ENCODE measurements at regions not wholly inside any gene's neighbourhood (a gene's known extent, or its start where the extent isn't known, plus 50 kb on each side); places are given as distances from the start of the nearest gene placed in this dataset.

DNA sequence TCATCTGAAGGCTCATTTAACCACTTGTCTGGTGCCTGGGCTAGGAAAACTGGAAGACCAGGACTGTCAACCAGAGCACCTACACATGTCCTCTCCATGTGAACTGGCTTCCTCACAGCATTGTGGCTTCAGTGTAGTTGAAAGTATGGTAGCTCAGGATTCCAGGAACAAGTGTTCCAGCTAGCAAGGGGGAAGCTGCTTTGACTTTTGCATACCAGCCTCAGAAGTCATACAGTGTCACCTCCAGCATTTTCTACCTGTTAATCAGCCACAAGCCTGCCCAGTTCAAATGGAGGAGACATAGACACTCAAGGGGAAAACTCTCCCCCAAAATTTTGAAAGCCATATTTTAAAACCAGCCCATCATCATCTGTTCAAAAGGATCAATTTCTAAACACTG lies 212.8 kb upstream of the CAND1 start:
- TF ChIP-seq RAD21 (conservative IDR thresholded peaks at IDR 0.05) (no peak), POLR2AphosphoS5 (IDR thresholded peaks at IDR 0.05) (no peak), EP300 (conservative IDR thresholded peaks at IDR 0.05; ENCODE audit: poor library complexity, severe bottlenecking) (no peak), EZH2 (IDR thresholded peaks at IDR 0.05; ENCODE audit: borderline replicate concordance, insufficient read depth, low read length, poor library complexity, severe bottlenecking) (no peak)
- TF ChIP-seq, protein P1, sequence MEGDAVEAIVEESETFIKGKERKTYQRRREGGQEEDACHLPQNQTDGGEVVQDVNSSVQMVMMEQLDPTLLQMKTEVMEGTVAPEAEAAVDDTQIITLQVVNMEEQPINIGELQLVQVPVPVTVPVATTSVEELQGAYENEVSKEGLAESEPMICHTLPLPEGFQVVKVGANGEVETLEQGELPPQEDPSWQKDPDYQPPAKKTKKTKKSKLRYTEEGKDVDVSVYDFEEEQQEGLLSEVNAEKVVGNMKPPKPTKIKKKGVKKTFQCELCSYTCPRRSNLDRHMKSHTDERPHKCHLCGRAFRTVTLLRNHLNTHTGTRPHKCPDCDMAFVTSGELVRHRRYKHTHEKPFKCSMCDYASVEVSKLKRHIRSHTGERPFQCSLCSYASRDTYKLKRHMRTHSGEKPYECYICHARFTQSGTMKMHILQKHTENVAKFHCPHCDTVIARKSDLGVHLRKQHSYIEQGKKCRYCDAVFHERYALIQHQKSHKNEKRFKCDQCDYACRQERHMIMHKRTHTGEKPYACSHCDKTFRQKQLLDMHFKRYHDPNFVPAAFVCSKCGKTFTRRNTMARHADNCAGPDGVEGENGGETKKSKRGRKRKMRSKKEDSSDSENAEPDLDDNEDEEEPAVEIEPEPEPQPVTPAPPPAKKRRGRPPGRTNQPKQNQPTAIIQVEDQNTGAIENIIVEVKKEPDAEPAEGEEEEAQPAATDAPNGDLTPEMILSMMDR (IDR thresholded peaks at IDR 0.05; ENCODE audit: poor library complexity, severe bottlenecking) = no peak
